ENCODE measurements at regions not wholly inside any gene's neighbourhood (a gene's known extent, or its start where the extent isn't known, plus 50 kb on each side); places are given as distances from the start of the nearest gene placed in this dataset.

DNA sequence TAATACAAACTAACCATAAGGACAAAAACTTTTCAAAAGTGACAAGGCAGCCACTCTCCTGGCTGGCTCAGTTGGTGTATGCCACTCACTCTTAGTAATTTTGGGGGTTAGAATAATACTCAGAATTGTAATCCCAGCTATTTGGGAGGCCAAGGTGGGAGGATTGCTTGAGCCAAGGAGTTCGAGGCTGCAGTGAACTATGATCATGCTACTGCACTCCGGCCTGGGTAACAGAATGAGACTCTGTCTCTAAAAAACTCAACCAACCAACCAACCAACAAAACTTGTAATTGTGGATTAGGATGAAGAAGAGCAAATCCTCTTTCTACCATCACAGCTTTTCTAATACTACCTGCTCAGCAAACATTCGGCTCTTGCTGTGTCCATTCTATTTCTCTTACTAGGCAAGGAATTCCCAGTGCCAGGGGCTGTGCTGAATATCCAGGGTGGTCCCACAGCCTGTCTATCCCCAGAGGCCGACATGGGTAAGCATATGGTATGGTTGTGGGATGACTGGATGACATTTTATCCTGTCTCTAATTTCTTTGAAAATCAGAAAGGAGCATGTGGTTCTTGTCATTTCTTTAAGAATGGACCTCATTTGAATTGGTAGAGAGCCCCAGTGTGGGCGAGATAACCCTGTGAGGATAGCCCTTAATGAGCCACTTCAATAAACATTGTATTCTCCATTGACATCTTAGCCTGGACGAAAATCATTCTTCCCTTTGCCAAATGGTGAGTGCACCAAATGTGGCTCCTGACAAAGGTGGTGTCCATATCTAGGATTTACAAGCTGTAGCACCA lies 220.1 kb downstream of the MYCN start:
- TF ChIP-seq EZH2 (IDR thresholded peaks at IDR 0.05; ENCODE audit: borderline replicate concordance, low read length), result no peak
- TF ChIP-seq, protein P1, sequence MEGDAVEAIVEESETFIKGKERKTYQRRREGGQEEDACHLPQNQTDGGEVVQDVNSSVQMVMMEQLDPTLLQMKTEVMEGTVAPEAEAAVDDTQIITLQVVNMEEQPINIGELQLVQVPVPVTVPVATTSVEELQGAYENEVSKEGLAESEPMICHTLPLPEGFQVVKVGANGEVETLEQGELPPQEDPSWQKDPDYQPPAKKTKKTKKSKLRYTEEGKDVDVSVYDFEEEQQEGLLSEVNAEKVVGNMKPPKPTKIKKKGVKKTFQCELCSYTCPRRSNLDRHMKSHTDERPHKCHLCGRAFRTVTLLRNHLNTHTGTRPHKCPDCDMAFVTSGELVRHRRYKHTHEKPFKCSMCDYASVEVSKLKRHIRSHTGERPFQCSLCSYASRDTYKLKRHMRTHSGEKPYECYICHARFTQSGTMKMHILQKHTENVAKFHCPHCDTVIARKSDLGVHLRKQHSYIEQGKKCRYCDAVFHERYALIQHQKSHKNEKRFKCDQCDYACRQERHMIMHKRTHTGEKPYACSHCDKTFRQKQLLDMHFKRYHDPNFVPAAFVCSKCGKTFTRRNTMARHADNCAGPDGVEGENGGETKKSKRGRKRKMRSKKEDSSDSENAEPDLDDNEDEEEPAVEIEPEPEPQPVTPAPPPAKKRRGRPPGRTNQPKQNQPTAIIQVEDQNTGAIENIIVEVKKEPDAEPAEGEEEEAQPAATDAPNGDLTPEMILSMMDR (conservative IDR thresholded peaks at IDR 0.05 in 1 of 2, IDR thresholded peaks at IDR 0.05 in 1 of 2; ENCODE audit: extremely low read depth in 1 of 2, insufficient read depth in 1 of 2, low read depth in 1 of 2, low read length in 2 of 2), result no peak
